ENCODE measurements at regions not wholly inside any gene's neighbourhood (a gene's known extent, or its start where the extent isn't known, plus 50 kb on each side); places are given as distances from the start of the nearest gene placed in this dataset.

DNA sequence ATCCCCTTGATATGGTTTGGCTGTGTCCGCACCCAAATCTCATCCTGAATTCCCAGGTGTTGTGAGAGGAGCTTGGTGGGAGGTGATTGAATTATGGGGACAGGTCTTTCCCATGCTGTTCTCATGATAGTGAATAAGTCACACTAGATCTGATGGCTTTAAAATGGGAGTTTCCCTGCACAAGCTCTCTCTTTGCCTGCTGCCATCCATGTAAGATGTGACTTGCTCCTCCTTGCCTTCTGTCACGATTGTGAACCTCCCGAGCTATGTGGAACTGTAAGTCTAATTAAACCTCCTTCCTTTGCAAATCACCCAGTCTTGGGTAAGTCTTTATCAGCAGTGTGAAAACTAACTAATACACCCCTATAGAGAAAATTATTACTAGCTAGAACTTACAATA is 959.5 kb upstream of the ADGRL2 start:
- no peak for FAIRE-seq

GRCh38 chr1:80837066-80837465 is 963.7 kb upstream of the ADGRL2 start:
- no peak for FAIRE-seq

DNA sequence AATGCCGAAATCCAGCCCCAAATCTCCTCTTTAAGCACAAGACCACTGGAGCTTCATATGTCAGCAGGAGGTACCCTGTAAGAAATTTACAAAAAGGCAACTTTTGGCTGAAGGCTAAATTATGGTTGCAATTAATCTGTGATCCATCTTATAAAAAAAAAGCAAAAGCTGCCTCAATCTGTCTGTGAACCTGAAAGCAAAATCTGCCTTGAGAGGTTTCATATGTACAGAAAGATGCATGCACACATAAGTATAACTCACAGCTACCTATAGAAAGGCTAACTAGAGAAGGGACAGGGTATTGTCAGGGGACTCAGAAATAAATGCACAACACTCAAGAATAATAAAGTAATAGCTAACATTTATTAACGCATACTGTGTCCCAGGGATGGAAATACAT is 964.2 kb upstream of the ADGRL2 start:
- FAIRE-seq = no peak

- FAIRE-seq = no peak
Observed at GRCh38 chr1:80827666-80828065, 973.1 kb upstream of the ADGRL2 start.

DNA sequence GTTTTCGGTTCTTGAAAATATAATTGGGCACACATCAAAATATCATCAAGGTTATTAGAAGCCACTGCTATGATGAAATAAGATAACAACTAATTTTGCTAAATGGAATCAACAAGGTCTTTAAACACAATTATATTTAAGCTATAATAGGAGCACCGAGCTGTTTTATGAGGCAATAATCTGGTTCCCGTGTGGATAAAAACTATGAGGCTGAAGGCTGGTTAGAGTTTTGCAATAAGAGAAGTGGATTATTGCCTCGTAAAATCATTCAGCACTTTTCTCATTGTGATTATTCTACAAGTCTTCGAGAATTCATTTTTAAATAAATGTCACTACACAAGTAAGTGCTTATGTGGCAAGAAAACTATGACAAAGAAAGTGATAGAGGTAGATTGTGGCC is 975.7 kb upstream of the ADGRL2 start:
- FAIRE-seq = no peak

DNA sequence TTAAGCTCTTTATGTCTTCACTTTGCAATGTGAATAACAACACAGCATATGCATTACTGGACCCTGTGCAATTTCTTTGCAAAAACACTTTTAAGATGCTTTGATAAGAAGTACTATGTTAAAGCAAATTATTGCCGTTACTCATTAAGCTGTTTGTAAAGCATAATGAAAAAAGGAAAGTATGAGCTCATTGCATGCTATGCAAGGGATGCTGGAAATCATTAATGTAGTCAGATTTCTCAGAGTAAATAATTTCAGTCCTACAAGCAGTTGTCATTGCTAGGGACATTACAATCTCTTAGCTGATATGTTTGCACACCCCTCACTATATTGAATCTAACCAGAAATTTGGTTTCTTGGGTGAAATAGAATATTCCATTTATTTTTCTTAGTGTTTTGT is 982.5 kb upstream of the ADGRL2 start:
- no peak for FAIRE-seq

- no peak for FAIRE-seq
Observed at GRCh38 chr1:80807981-80808380, 992.8 kb upstream of the ADGRL2 start.

- no peak for FAIRE-seq
Observed at GRCh38 chr1:80806431-80806830, 994.3 kb upstream of the ADGRL2 start.

GRCh38 chr1:80801695-80802094 is 999.0 kb upstream of the ADGRL2 start:
- FAIRE-seq = no peak

- no peak for FAIRE-seq
Observed at GRCh38 chr1:80799457-80799856, 1001.3 kb upstream of the ADGRL2 start.

GRCh38 chr1:80779275-80779674 is 1021.5 kb upstream of the ADGRL2 start:
- no peak for FAIRE-seq

DNA sequence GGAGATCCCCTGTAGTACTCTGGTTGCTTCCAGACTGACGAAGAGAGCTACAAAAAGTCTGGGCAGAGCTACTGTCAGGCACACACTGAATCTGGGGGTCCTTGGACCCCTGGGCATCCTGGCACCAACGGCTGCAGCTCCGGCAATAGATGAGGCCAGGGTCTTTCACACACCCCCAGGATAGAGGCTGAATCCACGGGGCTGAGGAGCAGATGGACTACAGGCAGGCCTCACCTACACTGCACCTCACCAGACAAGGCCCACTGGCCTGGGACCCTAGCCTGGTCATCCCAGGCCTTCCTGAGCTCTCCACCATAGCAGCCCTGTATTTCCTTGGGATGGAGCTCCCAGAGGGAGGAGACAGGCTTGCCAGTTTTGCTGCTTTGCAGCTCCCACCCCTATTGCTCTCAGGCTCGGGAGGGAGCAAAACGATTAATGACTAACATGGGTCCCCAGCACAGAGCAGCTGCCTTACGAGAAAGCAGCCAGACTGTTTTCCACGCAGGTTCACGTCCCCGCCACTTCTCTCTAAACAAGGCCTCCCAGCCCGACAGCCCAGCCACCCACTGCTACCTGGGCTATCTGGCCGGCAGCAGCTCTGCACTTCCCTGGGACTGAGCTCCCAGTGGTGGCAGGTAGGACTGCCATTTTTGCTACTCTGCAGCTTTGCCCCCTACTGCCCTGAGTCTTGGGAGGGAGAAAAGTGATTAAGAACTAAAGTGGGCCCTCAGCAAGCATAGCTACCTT is 1022.5 kb upstream of the ADGRL2 start:
- FAIRE-seq = no peak

DNA sequence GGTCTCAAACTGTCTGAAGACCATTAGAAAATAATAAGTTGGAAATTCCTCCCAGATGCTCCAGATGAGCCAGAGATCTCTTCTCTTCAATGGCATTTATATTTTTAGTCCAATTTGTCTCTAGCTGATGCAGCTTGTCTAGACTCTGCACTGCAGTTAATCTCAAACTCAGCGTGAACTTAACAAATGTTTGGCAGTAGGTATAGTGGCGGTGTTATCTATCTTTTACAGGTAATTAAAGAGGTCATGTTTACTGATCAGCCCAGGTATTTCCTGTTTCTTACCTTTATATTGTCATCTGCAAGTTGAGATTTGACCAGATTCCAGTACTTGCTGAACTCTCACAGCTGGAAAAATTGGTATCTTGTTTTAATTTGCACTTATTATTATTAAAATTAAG is 1024.5 kb upstream of the ADGRL2 start:
- FAIRE-seq = no peak

DNA sequence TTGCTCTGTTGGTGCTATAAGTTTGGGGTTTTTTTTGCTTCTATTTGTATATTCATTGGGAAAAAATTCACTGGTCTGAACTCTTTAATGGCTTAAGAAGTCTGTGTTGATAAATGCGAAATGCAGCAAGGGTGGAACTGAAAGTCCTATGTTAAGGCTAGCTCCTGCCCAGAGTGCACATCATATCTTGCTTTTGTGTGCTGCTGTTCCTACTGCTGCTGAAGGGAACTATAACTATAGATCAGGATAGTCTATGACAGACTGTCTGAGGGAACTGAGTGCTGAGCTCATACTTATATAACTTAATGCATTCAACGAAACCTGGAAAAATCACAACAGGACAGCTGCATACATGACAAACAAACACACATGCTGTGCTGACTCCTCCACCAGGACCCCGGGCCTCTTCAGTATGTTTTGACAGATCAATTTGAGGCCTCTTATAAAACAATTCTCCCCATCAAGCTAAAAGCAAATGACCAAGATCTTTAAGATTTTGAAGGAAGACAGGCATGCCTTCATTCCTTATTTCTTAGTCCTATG is 1031.5 kb upstream of the ADGRL2 start:
- no peak for FAIRE-seq

GRCh38 chr1:80767711-80768110 is 1033.0 kb upstream of the ADGRL2 start:
- FAIRE-seq = no peak

DNA sequence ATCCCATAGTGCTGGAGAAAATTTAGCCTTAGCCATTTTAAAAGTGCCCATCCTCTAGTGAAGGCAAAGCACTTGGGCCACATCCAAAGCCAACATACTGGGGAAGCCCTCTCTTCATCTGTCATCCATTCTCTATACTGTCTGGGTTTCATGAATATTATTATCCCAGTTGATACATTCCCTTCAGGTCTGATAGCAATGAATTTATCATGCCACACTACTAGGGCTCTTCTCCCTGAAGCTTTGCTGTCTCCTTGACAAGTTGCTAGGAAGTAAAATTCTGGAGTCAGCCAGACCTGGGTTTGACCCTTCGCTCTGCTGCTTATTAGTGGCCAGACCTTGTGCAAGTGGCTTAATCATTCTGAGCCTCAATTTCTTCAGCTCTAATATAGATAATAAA is 1041.4 kb upstream of the ADGRL2 start:
- FAIRE-seq = no peak

DNA sequence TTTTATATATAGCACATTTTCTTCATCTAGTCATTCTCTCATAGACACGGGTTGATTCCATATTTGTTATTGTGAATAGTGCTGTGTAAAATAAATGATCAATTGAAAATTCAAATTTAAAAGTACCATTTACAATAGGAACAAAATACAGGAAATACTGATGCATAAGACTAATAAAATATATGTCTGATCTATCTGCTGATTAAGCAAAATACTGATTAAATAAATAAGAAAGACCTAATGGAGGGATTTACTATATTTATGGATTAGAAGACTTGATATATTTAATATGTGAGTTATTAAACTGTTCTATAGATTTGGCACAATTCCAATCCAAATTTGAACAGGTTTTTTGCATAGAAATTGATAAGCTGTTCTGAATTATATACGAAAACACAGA is 1044.8 kb upstream of the ADGRL2 start:
- FAIRE-seq = no peak

GRCh38 chr1:80751204-80751603 is 1049.5 kb upstream of the ADGRL2 start:
- no peak for FAIRE-seq

GRCh38 chr1:80731241-80731894 is 1069.4 kb upstream of the ADGRL2 start:
- no peak for FAIRE-seq

DNA sequence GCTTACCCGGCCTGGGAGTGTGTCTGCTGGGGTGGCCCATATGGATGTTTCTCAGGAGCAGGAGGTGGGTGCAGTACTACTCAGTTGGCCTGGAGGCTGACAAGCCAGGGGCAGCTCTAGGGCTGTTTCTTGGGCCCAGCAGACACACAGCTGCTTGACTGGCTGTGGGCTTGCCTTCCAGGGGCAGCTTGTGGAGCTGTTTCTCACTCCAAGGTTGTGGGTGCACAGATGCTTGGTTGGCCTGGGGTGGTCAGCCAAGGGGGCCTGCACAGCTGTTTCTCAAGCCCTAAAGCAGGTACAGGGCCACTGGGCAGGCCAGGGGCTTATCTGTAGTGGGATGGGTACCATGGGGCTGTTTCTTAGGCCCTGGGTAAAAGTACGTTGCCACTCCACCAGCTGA is 1078.1 kb upstream of the ADGRL2 start:
- FAIRE-seq = no peak

DNA sequence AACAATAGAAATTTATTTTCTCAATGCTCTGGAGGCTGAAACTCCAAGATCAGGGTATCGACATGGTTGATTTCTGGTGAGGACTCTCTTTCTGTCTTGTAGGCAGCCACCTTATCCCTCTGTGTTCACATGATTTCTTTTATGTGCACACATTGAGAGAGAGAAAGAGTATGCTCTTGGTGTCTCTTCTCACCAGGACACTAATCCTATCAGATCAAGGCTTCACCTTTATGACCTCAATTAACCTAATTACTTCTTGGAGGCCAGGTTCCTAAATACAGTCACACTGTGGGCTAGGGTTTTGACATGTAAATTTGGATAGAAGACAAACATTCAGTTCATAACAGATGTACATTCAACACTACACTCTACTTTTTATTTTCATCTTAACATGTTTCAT is 1094.2 kb upstream of the ADGRL2 start:
- FAIRE-seq = no peak

GRCh38 chr1:80678438-80678837 is 1122.3 kb upstream of the ADGRL2 start:
- FAIRE-seq = no peak

- FAIRE-seq = no peak
Observed at GRCh38 chr1:80675454-80675853, 1125.3 kb upstream of the ADGRL2 start.

- no peak for FAIRE-seq
Observed at GRCh38 chr1:80673935-80674597, 1126.7 kb upstream of the ADGRL2 start.

Measured in G401.6 (cell line).